K562 (cell line): ENCODE measurements at regions not wholly inside any gene's neighbourhood (a gene's known extent, or its start where the extent isn't known, plus 50 kb on each side); places are given as distances from the start of the nearest gene placed in this dataset.
A peak's percentile ranks its signal among the peaks of the same experiment; 100 is the strongest.

Experiments
- BHLHE40 ChIP-seq: IDR thresholded peaks from 2 replicates; pipeline ENCODE4 v1.6.1; 2011; ENCODE audit warnings: low read length, improper control_type of control experiment
- CEBPB ChIP-seq: fragments of 450-650 bp; IDR thresholded peaks from 2 replicates; pipeline ENCODE4 v1.6.1; 2016; ENCODE audit warnings: missing genetic modification characterization, missing compliant biosample characterization
- CEBPG ChIP-seq, 3 experiments: fragments of 200-800 bp in 1 of 3; sonication (Bioruptor generic) in 1 of 3; sonication (generic) in 1 of 3; formaldehyde crosslinking in 1 of 3; IDR thresholded peaks in 2 of 3; conservative IDR thresholded peaks in 1 of 3; 2 replicates each; pipeline versions ENCODE4 v1.6.1 to v1.8.0; 2016 to 2022; ENCODE audit warnings: missing compliant biosample characterization in 2 of 3, missing genetic modification characterization in 2 of 3, mild to moderate bottlenecking in 1 of 3, missing genetic modification reagents in 1 of 3
- CXXC5 ChIP-seq: fragments of 250-450 bp; sonication (Bioruptor Pico); IDR thresholded peaks from 2 replicates; pipeline ENCODE4 v1.8.0; 2022; ENCODE audit warnings: inconsistent platforms, mild to moderate bottlenecking, moderate library complexity
- FOXP4 ChIP-seq: sonication (generic); formaldehyde crosslinking; IDR thresholded peaks from 2 replicates; pipeline ENCODE4 v1.8.0; 2022; ENCODE audit warnings: mild to moderate bottlenecking, missing genetic modification reagents, borderline replicate concordance
- MGA ChIP-seq: fragments of 450-650 bp; IDR thresholded peaks from 2 replicates; pipeline ENCODE4 v1.6.1; 2016; ENCODE audit warnings: mild to moderate bottlenecking, moderate library complexity
- NFE2L1 ChIP-seq: fragments of 450-650 bp; IDR thresholded peaks from 2 replicates; pipeline ENCODE4 v1.6.1; 2016; ENCODE audit warnings: missing genetic modification characterization, low read depth, mild to moderate bottlenecking, missing compliant biosample characterization, moderate library complexity, borderline replicate concordance
- SRF ChIP-seq, 2 experiments: fragments of 250-450, 450-650 bp in 1 of 2; sonication (Bioruptor Pico) in 1 of 2; sonication (generic) in 1 of 2; formaldehyde crosslinking; IDR thresholded peaks; 2 replicates each; pipeline versions ENCODE4 v1.5.0 to v1.5.1; 2020 to 2022; ENCODE audit warnings: mild to moderate bottlenecking in 1 of 2, missing genetic modification reagents in 1 of 2
- USF1 ChIP-seq: sonication (generic); formaldehyde crosslinking; IDR thresholded peaks from 2 replicates; pipeline ENCODE4 v1.9.0; 2022; ENCODE audit warnings: mild to moderate bottlenecking, missing genetic modification reagents
- ZBTB1 ChIP-seq: sonication (generic); formaldehyde crosslinking; IDR thresholded peaks from 2 replicates; pipeline ENCODE4 v1.8.1; 2023; ENCODE audit warnings: missing genetic modification reagents, low read depth, mild to moderate bottlenecking, borderline replicate concordance
- ZNF583 ChIP-seq: fragments of 250-450 bp; sonication (Bioruptor Pico); IDR thresholded peaks from 2 replicates; pipeline ENCODE4 v1.4.0; 2020

GRCh38 chr2:111659361-111660333 lies 224.3 kb downstream of the ANAPC1 start (continued):
- peak; percentile 72 for TF ChIP-seq MGA
- peak; percentile 33; the same call in 1 of the 2 replicates for TF ChIP-seq CXXC5 (CRISPR knock-in tag)
- no peak for TF ChIP-seq FOXP4 (CRISPR knock-in tag)
- TF ChIP-seq BHLHE40 = peak; percentile 88
- 0 out of 2 replicates have a peak, but pooled peaks have one; percentile 53 for TF ChIP-seq ZNF583 (CRISPR knock-in tag)
- TF ChIP-seq SRF (CRISPR knock-in tag; IDR thresholded peaks at IDR 0.05) = no peak
- no peak for TF ChIP-seq NFE2L1 (tag)
- TF ChIP-seq USF1 (CRISPR knock-in tag) = peak; percentile 64
- TF ChIP-seq CEBPB (tag) = peak; percentile 67
- no peak for TF ChIP-seq ZBTB1 (CRISPR knock-in tag)
- TF ChIP-seq CEBPG (CRISPR knock-in tag; IDR thresholded peaks at IDR 0.05) = peak; percentile 60; the same call in 1 of the 2 replicates
- peak; percentile 83 to 92 for TF ChIP-seq CEBPG (tag; conservative IDR thresholded peaks at IDR 0.05 in 1 of 2, IDR thresholded peaks at IDR 0.05 in 1 of 2)
